GM12878 (cell line): ENCODE measurements at regions not wholly inside any gene's neighbourhood (a gene's known extent, or its start where the extent isn't known, plus 50 kb on each side); places are given as distances from the start of the nearest gene placed in this dataset.

Source experiments
- ATAC-seq: fragments of 200-7000 bp; cut with Tn5 transposase; 3 replicates; pipeline ENCODE4 v1.9.1; 2020; ENCODE audit warnings: mild to moderate bottlenecking, moderate library complexity
- BruUV-seq: library from RNA; stranded (reverse); fragments of 400-500 nt; replicated peaks from 2 replicates; lab custom pipeline; 2021; lab: Mats Ljungman, UMichigan
- CTCF ChIA-PET: fragments of 300-600 bp; sonication (Branson Sonifier 250); formaldehyde crosslinking; extraction: SDS; loops from one replicate; lab custom pipeline; 2021; ENCODE audit warnings: inconsistent platforms; lab: Yijun Ruan, JAX
- POLR2A ChIA-PET: fragments of 350-600 bp; formaldehyde crosslinking; extraction: SDS; loops from one replicate; lab custom pipeline; 2021; ENCODE audit warnings: inconsistent platforms; lab: Charles Lee
- RAD21 ChIA-PET: fragments of 300-600 bp; sonication (Branson Sonifier 250); formaldehyde crosslinking; loops from one replicate; lab custom pipeline; 2023; ENCODE audit warnings: antibody characterized with exemption; ENCODE audit not compliant: unreplicated experiment; lab: Charles Lee
- SMC1A ChIA-PET: fragments of 300-600 bp; sonication (Branson Sonifier 250); formaldehyde crosslinking; loops from one replicate; lab custom pipeline; 2023; ENCODE audit not compliant: unreplicated experiment, uncharacterized antibody; lab: Charles Lee
- DNase-seq: peaks from one replicate; pipeline ENCODE4 v3.0.0-alpha.2; 2011; ENCODE audit warnings: low read depth, low spot score
- FAIRE-seq: peaks from 3 replicates; lab custom pipeline; 2011; peaks lifted over from hg19 to GRCh38; lab: Jason Lieb, UNC
- H2AFZ ChIP-seq: 2 replicates; pipeline ENCODE4 v1.6.0; 2011; ENCODE audit warnings: low read depth, low read length, control low read depth; ENCODE audit not compliant: control insufficient read depth
- H3K27ac ChIP-seq: 2 replicates; pipeline ENCODE4 v1.5.1; 2011; ENCODE audit warnings: control low read depth; ENCODE audit not compliant: control insufficient read depth, insufficient read depth
- H3K27me3 ChIP-seq, 2 experiments: replicated peaks in 1 of 2; 2 replicates each; pipeline versions ENCODE4 v1.6.0 to v1.6.1; 2011; ENCODE audit warnings: low read length in 1 of 2; ENCODE audit not compliant: control insufficient read depth in 2 of 2, insufficient read depth in 2 of 2
- H3K36me3 ChIP-seq, 2 experiments: 2 replicates each; pipeline ENCODE4 v1.5.1; 2011; ENCODE audit warnings: low read length in 1 of 2; ENCODE audit not compliant: control insufficient read depth in 2 of 2, insufficient read depth in 2 of 2
- H3K4me1 ChIP-seq: 2 replicates; pipeline ENCODE4 v1.6.1; 2011; ENCODE audit warnings: mild to moderate bottlenecking, low read length, moderate library complexity, mixed read lengths; ENCODE audit not compliant: control insufficient read depth, insufficient read depth
- H3K4me2 ChIP-seq: 2 replicates; pipeline ENCODE4 v1.6.0; 2011; ENCODE audit warnings: control low read depth; ENCODE audit not compliant: control insufficient read depth, insufficient read depth
- H3K4me3 ChIP-seq: fragments of 200-600 bp; sonication (generic); 2 replicates; pipeline ENCODE4 v1.5.1; 2016
- H3K79me2 ChIP-seq: 2 replicates; pipeline ENCODE4 v1.6.0; 2011; ENCODE audit warnings: low read length; ENCODE audit not compliant: control insufficient read depth, insufficient read depth
- H3K9ac ChIP-seq: 2 replicates; pipeline ENCODE4 v1.8.0; 2011; ENCODE audit warnings: low read length, control low read depth, mixed read lengths; ENCODE audit not compliant: control insufficient read depth, insufficient read depth
- H3K9me3 ChIP-seq: replicated peaks from 3 replicates; pipeline ENCODE4 v1.5.1; 2011; ENCODE audit warnings: mild to moderate bottlenecking, low read length; ENCODE audit not compliant: control insufficient read depth, insufficient read depth
- H4K20me1 ChIP-seq: 2 replicates; pipeline ENCODE4 v1.6.0; 2011; ENCODE audit not compliant: control insufficient read depth, insufficient read depth
- CBFB ChIP-seq: IDR thresholded peaks from 2 replicates; pipeline ENCODE4 v1.6.1; 2016; ENCODE audit warnings: antibody characterized with exemption, low read depth
- RFX5 ChIP-seq: IDR thresholded peaks from 2 replicates; pipeline ENCODE4 v1.6.1; 2011; ENCODE audit warnings: low read depth, low read length, improper control_type of control experiment
- RUNX3 ChIP-seq: IDR thresholded peaks from 2 replicates; pipeline ENCODE4 v1.6.1; 2012; ENCODE audit warnings: low read length, inconsistent platforms
- YY1 ChIP-seq: IDR thresholded peaks from 2 replicates; pipeline ENCODE4 v1.6.1; 2011; ENCODE audit warnings: low read depth, mild to moderate bottlenecking, low read length
- ZNF622 ChIP-seq: fragments of 450-650 bp; IDR thresholded peaks from 2 replicates; pipeline ENCODE4 v1.6.1; 2017; ENCODE audit warnings: mild to moderate bottlenecking, inconsistent platforms
- WGBS: methylation state at CpG from one replicate; pipeline ENCODE4 v1.1.6; 2016; ENCODE audit warnings: low lambda C conversion rate; ENCODE audit not compliant: insufficient replicate concordance, insufficient coverage; ENCODE audit errors: missing lambda C conversion rate; 5-methylcytosine and 5-hydroxymethylcytosine counted together
- in situ Hi-C: fragments of 300-500 bp; cut with MboI; formaldehyde crosslinking; loops from 9 replicates; pipeline ENCODE4 v1.14.3; 2018; ENCODE audit warnings: mixed read lengths
- intact Hi-C: fragments of 100-400 bp; cut with micrococcal nuclease; formaldehyde crosslinking; loops from one replicate; pipeline ENCODE4 v1.14.2; 2022; ENCODE audit not compliant: unreplicated experiment
- TF ChIP-seq, protein P1 (sequence below): IDR thresholded peaks from 2 replicates; pipeline ENCODE4 v1.6.1; 2012; ENCODE audit warnings: low read depth, low read length, improper control_type of control experiment
- TF ChIP-seq, protein P2 (sequence below): fragments of 450-650 bp; IDR thresholded peaks from 2 replicates; pipeline ENCODE4 v1.6.1; 2016; ENCODE audit warnings: mild to moderate bottlenecking

DNA sequence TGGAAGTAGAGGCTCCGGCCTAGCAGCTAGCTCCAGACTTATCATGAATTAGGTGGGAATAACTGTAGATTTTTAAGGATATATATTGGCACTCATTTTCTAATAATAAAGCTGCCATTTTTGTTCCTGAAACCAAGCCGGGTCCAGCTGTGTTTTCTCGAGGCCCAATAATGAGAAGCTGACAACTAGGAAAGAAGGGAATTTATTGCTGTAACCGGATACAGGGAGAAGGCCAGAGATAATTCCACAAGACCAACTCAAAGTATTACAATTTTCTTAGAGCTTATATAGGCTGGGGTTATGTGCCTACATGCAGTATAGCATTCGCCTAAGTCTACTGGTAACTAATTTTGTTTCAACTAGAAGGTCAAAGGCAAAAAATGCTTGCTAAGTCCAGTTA lies 122.3 kb upstream of the FBXO33 start (continued):
- TF ChIP-seq, protein P1, sequence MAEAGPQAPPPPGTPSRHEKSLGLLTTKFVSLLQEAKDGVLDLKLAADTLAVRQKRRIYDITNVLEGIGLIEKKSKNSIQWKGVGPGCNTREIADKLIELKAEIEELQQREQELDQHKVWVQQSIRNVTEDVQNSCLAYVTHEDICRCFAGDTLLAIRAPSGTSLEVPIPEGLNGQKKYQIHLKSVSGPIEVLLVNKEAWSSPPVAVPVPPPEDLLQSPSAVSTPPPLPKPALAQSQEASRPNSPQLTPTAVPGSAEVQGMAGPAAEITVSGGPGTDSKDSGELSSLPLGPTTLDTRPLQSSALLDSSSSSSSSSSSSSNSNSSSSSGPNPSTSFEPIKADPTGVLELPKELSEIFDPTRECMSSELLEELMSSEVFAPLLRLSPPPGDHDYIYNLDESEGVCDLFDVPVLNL, result no peak
- TF ChIP-seq, protein P2, sequence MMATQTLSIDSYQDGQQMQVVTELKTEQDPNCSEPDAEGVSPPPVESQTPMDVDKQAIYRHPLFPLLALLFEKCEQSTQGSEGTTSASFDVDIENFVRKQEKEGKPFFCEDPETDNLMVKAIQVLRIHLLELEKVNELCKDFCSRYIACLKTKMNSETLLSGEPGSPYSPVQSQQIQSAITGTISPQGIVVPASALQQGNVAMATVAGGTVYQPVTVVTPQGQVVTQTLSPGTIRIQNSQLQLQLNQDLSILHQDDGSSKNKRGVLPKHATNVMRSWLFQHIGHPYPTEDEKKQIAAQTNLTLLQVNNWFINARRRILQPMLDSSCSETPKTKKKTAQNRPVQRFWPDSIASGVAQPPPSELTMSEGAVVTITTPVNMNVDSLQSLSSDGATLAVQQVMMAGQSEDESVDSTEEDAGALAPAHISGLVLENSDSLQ, result no peak
- TF ChIP-seq CBFB, result no peak

DNA sequence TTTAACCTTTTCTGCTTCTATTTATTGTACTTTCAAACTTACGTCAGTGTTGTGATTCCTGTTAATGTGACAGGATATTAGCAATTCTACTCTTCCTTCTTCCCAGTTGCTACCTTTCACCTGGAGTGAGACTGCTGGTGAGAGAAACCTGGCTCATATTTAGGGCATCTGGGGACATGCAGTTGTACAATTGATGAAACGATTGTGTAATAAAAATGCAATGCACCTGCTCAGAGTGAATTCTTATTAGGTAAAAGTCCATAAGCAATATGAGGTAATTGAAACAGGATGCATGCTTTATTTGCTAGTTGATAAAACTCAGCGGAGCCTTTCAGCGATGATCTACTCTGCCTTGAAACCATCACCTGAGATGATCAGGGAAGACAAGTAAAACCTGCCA lies 116.1 kb upstream of the FBXO33 start:
- RAD21 ChIA-PET, result no interaction called here
- TF ChIP-seq RFX5, result no peak
- no peak for TF ChIP-seq YY1
- no peak for TF ChIP-seq ZNF622
- no peak for TF ChIP-seq RUNX3
- POLR2A ChIA-PET, result no interaction called here
- no peaks in the 10 kb centered on the region for H3K79me2 ChIP-seq
- intact Hi-C loops (no loop called here), in situ Hi-C loops (no loop called here)
- WGBS, result 49% methylated on average over 4 of the region's 4 CpGs
- ATAC-seq (no peak), FAIRE-seq (no peak), DNase-seq (no peak)
- H3K9ac ChIP-seq, result no peak overlapping the region
- H3K9me3 ChIP-seq, result no peaks in the 10 kb centered on the region
- no peak overlapping the region for H2AFZ ChIP-seq
- H3K4me1 ChIP-seq, result no peaks in the 10 kb centered on the region
- H3K27ac ChIP-seq, result no peak overlapping the region
- no TSS peak for BruUV-seq
- SMC1A ChIA-PET, result no interaction called here
- H3K4me3 ChIP-seq, result no peak overlapping the region
- H3K36me3 ChIP-seq, result no peaks in the 10 kb centered on the region
- no peaks in the 10 kb centered on the region for H4K20me1 ChIP-seq
- CTCF ChIA-PET, result interaction anchor here (0.8 kb wide), 1 partner anchor 34 kb away, joined by 4 read pairs; no protein-coding TSS in a partner anchor
- H3K27me3 ChIP-seq, result no peaks in the 10 kb centered on the region
- H3K4me2 ChIP-seq, result no peak overlapping the region
